ENCODE measurements at regions not wholly inside any gene's neighbourhood (a gene's known extent, or its start where the extent isn't known, plus 50 kb on each side); places are given as distances from the start of the nearest gene placed in this dataset.

GRCh38 chr14:101010835-101011234 is 107.3 kb upstream of the RTL1 start:
- 76 to 95% (median 87%) methylated on average over 2 of the region's 2 CpGs for WGBS, 5 donors
- Histone ChIP-seq H3K4me3 (no peak overlapping the region), H3K4me1 (no peaks in the 10 kb centered on the region), H3K36me3 (no peaks in the 10 kb centered on the region), H3K27me3 (peaks cover 0 to 15% (median 0%) of the 10 kb centered on the region in 3 donors), H3K27ac (no peak overlapping the region), H3K9me3 (peaks cover 0 to 11% (median 3%) of the 10 kb centered on the region in 4 donors)
- no peak for DNase-seq
- intact Hi-C loops (cut with DNase I; ENCODE audit: low total_unique reads), result no loop called here
- no peak for TF ChIP-seq POLR2A (IDR thresholded peaks at IDR 0.05)

GRCh38 chr14:101017209-101017608 is 113.7 kb upstream of the RTL1 start:
- no peak for DNase-seq
- intact Hi-C loops (cut with DNase I; ENCODE audit: low total_unique reads), result no loop called here
- Histone ChIP-seq H3K27me3 (peaks cover 0 to 19% (median 0%) of the 10 kb centered on the region in 3 donors), H3K4me1 (no peaks in the 10 kb centered on the region), H3K9me3 (peaks cover 0 to 2% (median under 1%) of the 10 kb centered on the region in 4 donors), H3K27ac (no peak overlapping the region), H3K36me3 (no peaks in the 10 kb centered on the region), H3K4me3 (no peak overlapping the region)
- 53 to 82% (median 77%) methylated on average over 1 of the region's 1 CpG for WGBS, 5 donors
- TF ChIP-seq POLR2A (IDR thresholded peaks at IDR 0.05) (no peak), CTCF (IDR thresholded peaks at IDR 0.05) (no peak), POLR2AphosphoS5 (IDR thresholded peaks at IDR 0.05) (no peak)

- Histone ChIP-seq H3K4me3 (no peak overlapping the region), H3K9me3 (no peaks in the 10 kb centered on the region), H3K27me3 (peaks cover 0 to 19% (median 0%) of the 10 kb centered on the region in 3 donors), H3K36me3 (no peaks in the 10 kb centered on the region), H3K4me1 (no peaks in the 10 kb centered on the region), H3K27ac (no peak overlapping the region)
- intact Hi-C loops (cut with DNase I; ENCODE audit: low total_unique reads), result no loop called here
- DNase-seq, result peak in 1 of 2 donors; percentile 4
- 86 to 93% (median 91%) methylated on average over 13 of the region's 13 CpGs for WGBS, 5 donors
- TF ChIP-seq POLR2A (IDR thresholded peaks at IDR 0.05), result no peak
- TF ChIP-seq CTCF (IDR thresholded peaks at IDR 0.05), result no peak
- no peak for TF ChIP-seq POLR2AphosphoS5 (IDR thresholded peaks at IDR 0.05)
- TF ChIP-seq EP300 (IDR thresholded peaks at IDR 0.05), result no peak
Measured at GRCh38 chr14:101017806-101018560, 114.5 kb upstream of the RTL1 start.

GRCh38 chr14:101018561-101019290 is 115.2 kb upstream of the RTL1 start:
- DNase-seq, result peak in 1 of 2 donors; percentile 17
- Histone ChIP-seq H3K9me3 (no peaks in the 10 kb centered on the region), H3K27ac (no peak overlapping the region)

More at GRCh38 chr14:101018561-101019290, 115.2 kb upstream of the RTL1 start:
- intact Hi-C loops (cut with DNase I; ENCODE audit: low total_unique reads), result no loop called here
- Histone ChIP-seq H3K4me3 (no peak overlapping the region), H3K36me3 (no peaks in the 10 kb centered on the region), H3K27me3 (peaks cover 0 to 19% (median 0%) of the 10 kb centered on the region in 3 donors), H3K4me1 (no peaks in the 10 kb centered on the region)
- TF ChIP-seq CTCF (IDR thresholded peaks at IDR 0.05), result no peak
- WGBS, 5 donors, result 92 to 95% (median 93%) methylated on average over 13 of the region's 13 CpGs
